ENCODE measurements at regions not wholly inside any gene's neighbourhood (a gene's known extent, or its start where the extent isn't known, plus 50 kb on each side); places are given as distances from the start of the nearest gene placed in this dataset.
"Not testable (repeated sequence)": the region's sequence is repeated elsewhere in the genome, so short reads cannot be mapped to it uniquely, and the experiment has no call there.

DNA sequence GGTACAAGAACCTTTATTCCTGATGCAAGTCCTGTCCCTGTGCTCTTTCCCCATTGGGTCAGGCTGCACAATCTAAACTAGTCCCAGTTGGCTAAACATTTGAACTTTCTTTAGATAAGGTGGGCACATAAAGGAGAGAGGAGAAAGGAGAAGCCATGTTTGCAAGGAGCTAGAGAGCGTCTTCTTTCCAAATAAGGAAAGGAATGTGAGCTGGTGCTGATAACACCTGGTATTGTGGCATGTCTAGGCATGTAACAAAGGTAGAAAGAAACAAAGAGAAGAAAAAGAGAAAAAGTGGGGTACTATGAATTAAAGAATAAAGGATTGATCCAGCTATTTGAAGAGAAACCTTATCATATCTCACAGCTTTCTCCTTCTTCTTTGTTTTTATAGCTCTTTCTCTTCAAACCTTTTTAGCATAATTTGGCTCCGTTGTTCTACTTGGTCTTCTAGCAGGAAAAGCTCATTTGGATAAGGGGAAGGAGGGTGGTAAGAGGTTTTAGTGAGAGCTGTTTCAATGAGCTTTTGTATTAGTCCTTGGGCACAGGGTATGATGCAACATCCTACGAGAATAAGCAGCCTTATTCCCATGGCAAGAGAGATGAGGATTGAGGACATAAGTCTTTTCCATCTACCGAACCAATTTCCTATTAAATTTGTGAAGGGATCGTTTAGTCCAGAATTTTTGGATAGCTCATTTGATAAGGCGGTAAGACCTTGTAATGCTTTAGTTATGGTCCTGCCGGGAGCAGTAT is 415.5 kb upstream of the MAN1A1 start:
- no peak for DNase-seq

DNA sequence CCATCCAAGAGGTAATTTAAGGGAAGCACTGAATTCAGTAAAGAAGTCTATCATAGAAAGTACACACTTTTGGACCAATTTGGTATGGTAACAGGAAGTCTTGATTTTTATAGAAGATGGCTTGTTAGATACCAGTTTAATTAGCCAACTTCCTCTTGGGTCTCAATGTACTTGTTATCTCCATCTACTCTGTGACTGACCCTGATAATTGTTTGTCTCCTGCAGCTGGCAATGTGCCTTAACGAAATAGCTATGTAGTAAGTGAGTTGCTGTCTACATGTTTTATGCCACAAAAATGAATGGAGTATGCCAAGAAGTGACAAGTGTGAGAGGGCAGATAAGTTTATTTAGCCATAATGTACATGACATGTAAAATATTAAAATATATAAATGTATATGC is 410.5 kb upstream of the MAN1A1 start:
- DNase-seq = no peak

DNA sequence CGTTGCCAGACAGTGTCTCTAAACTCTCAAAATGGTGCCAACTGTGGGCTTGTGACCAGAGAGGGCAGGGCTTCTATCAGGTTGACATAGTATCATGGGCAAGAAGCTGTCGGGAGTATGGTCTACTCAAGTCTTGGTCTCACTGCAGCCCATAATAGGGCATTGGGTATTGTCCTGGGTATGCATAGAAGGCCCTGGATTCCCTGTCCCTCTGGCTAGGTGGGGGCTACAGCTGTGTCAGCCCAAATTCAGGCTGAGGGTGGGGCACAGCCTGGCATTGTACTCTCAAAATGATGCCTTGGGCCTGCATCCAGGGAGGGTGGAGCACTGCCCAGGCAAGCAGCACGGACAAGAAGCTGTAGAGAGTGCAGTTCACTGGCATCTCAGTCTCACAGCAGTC is 408.8 kb upstream of the MAN1A1 start:
- no peak for DNase-seq

DNA sequence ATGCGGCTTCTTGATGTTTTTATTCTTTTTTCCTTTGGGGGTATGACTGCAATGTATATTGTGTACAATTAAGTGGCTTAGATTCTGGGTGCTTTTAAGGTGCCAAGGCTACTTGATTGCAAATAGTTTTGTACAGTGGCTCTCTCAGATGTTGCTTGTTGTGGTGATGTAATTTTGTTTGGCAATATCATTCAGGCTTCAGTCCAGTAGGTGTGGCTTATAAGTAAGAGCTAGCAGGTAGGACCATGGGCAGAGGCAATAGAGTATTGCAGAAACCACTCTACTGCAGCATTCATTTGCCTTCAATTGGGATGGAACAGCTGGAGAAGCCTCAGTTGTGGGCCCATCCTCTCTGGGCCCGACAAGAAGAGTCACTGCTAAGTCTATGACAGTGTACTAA is 407.9 kb upstream of the MAN1A1 start:
- DNase-seq = no peak

DNA sequence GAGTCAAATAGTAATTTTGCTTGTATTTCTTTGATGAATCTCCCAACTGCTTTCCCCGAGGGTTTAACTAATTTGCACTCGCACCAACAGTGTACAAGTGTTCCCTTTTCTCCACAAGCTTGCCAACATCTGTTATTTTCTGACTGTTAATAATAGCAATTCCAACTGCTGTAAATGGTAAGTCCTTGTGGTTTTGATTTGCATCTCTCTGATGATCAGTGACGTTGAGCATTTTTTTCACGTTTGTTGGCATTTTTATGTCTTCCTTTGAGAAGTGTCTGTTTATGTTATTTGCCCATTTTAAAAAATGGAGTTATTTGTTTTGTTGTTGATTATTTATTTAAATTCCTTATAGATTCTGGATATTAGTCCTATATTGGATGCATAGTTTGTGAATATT is 399.8 kb upstream of the MAN1A1 start:
- no peak for DNase-seq

DNA sequence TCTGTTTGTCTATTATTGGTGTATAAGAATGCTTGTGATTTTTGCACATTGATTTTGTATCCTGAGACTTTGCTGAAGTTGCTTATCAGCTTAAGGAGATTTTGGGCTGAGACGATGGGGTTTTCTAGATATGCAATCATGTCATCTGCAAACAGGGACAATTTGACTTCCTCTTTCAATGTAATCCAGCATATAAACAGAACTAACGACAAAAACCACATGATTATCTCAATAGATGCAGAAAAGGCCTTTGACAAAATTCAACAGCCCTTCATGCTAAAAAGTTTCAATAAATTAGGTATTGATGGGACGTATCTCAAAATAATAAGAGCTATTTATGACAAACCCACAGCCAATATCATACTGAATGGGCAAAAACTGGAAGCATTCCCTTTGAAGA is 399.0 kb upstream of the MAN1A1 start:
- DNase-seq = not testable (repeated sequence)

- no peak for DNase-seq
Observed at GRCh38 chr6:119742188-119742803, 392.7 kb upstream of the MAN1A1 start.

DNA sequence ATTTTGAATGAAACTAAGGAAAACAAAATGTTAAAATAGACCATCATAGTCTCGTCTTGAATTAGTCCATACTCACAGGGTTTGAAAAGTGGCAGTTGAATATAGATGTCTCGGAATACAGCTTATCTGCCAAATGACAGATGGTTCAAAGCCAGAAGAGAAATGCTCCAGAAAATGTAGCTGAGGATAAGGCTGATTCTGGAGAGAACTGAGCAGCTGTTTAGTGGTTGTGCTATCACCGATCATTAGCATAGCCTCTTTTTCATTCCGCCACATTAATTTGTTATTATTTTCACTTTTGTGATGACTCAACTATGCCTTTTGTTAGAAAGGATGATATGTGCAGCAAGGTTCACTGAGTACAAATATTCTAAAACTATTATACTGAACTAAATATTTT is 390.2 kb upstream of the MAN1A1 start:
- DNase-seq = no peak

DNA sequence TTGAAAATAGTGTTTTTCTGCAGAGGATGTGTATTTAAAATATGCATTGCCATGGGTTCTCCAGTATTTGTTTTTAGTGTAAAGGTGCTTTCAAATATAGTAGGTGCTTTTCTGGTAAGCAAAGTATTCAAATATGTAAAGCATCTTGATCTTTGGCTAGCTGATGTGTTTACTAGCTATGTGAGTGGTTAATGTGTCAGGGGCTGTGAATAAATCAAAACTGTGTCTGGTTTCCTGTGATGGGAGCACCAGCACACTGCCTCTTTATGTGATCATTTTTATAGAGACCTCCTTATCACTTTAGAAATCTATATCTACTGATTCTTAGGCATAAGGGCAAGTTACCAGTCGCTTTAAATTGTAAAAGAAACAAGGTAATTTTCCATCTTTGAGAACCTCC is 388.9 kb upstream of the MAN1A1 start:
- no peak for DNase-seq

- no peak for DNase-seq
Observed at GRCh38 chr6:119736296-119737021, 386.9 kb upstream of the MAN1A1 start.

DNA sequence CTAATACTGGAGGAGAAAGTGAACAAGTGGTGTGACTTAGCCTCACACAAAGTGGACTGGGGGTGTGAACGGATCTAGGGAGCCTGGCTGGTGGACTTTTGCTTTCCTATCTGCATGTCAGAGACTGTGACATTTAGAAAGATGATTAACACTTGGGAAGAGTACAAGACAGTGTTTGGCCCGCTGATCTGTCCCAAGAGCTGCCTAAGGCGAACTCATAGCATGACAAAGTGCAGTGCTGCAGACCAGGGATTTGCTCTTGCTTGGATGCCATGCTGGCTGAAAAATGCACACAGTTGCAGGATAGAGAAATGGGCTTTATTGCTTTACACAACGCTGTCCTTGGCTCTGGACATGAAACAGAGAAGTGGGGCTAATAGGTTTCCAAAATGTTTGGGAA is 386.0 kb upstream of the MAN1A1 start:
- DNase-seq = no peak

GRCh38 chr6:119734227-119734626 is 384.7 kb upstream of the MAN1A1 start:
- no peak for DNase-seq

DNA sequence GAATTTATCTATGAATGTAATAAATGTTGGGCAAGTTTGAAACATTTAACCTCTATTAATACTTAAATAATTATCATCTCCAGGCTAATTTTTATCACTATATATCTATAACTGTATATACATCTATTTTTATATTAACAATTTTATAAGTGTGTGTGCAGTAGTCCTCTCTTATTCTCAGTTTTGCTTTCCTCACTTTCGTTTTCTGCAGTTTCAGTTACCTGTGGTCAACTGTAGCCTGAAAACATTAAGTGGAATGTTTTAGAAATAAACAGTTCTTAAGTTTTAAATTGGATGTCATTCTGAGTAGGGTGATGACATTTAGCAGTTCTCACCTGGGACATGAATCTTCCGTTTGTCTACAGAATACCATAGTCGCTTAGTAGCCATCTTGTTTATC is 379.4 kb upstream of the MAN1A1 start:
- no peak for DNase-seq

- no peak for DNase-seq
Observed at GRCh38 chr6:119728220-119728750, 378.7 kb upstream of the MAN1A1 start.

DNA sequence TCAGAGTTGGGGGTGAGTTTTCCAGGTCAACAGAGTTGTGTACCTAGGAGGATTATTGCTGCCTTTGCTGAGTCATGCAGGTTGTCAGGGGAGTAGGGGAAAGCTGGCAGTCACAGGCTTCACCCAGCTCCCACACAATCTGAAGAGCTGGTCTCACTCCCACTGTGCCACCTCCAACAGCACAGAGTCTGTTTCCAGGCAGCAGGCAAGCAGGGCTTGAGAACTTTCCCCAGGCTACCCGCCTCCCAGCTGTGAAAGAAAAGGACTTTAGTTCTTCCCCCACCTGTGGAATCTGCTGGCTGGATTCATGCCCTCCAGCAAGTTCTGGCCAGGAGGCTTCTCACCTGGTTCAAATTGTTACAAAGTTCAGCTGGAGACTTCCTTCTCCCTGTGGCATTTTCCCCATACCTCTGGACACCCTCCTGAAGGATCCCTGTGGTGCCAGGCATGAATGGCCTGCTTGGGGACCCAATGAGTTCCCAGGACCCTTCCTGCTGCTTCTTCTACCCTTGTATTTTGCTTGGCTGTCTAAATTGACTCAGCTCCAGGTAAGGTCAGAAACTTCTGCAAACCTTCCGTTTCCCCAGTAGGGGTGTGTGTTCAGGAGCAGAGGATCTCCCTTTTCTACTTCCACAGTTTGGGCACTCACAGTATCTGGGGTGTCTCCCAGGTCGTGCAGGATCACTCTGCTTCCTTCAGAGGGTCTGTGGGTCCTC is 378.1 kb upstream of the MAN1A1 start:
- no peak for DNase-seq

GRCh38 chr6:119726912-119727311 is 377.4 kb upstream of the MAN1A1 start:
- DNase-seq = not testable (repeated sequence)

- no peak for DNase-seq
Observed at GRCh38 chr6:119726086-119726485, 376.5 kb upstream of the MAN1A1 start.

- DNase-seq = no peak
Observed at GRCh38 chr6:119720160-119720559, 370.6 kb upstream of the MAN1A1 start.

- no peak for DNase-seq
Observed at GRCh38 chr6:119717942-119718341, 368.4 kb upstream of the MAN1A1 start.

DNA sequence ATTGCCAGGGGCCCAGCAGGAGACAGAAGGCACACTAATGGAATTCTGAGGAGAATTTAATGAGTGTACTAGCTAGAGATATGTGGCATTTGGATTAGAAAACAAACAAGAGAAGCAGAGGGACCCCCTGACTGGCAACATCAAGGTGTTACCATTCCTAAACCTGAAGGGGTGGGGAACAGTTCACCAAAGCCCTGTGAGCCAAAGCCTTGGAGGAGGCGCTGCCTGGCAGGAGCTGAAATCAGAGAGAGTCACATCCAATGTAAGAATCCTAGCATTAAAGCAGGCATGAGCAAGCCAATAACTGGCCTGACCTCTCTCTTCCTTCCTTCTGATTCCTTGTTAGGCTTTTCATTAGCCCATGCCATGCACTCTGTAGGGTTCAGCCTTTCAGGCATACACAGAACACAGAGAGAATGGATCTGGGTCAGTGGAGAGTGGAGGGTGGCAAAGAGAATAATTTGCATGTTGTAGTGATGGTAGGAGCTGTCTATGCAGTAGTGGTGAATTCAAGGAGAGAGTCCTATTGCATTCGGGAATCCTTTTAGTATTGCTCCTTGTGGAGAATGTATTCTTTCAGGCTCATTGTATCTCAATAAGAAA is 367.2 kb upstream of the MAN1A1 start:
- no peak for DNase-seq

- no peak for DNase-seq
Observed at GRCh38 chr6:119713903-119714302, 364.3 kb upstream of the MAN1A1 start.

- no peak for DNase-seq
Observed at GRCh38 chr6:119686644-119687043, 337.1 kb upstream of the MAN1A1 start.

DNA sequence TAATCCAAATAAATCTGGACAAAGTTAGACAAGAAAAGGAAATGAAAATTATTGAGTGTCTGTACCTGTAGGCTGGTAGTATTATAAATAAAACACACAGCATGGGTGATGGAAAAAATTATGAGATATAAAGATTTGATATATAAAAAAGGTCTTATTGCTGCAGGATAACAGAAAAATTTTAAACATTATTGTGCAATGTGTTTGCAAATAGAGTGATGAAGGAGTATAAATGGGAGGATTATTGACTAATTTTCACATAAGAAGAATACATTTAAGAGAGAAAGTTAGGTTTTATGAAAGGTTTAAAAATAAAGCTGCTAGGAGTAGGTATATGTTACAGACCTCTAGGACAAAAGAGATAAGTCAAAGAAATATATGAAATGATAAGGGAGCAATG is 336.7 kb upstream of the MAN1A1 start:
- DNase-seq = no peak
